Coronary artery (tissue), 2 donors: ENCODE measurements at regions not wholly inside any gene's neighbourhood (a gene's known extent, or its start where the extent isn't known, plus 50 kb on each side); places are given as distances from the start of the nearest gene placed in this dataset.

ENCODE experiments used
- DNase-seq: peaks from one replicate; pipeline ENCODE4 v3.0.0-alpha.2; 2017; ENCODE audit warnings: low spot score
- H3K27ac ChIP-seq, 2 donors: fragments of 200-600 bp; sonication (generic); one replicate each; pipeline ENCODE4 v1.5.1; 2016 to 2019
- H3K4me3 ChIP-seq: fragments of 200-600 bp; sonication (generic); 2 replicates; pipeline ENCODE4 v1.5.1; 2016; ENCODE audit warnings: mild to moderate bottlenecking, moderate library complexity
- CTCF ChIP-seq: fragments of 200-600 bp; sonication (generic); IDR thresholded peaks from one replicate; pipeline ENCODE4 v1.5.1; 2019; ENCODE audit warnings: antibody characterized with exemption

- Histone ChIP-seq H3K4me3 (no peak overlapping the region), H3K27ac (no peak overlapping the region)
- no peak for DNase-seq
- no peak for TF ChIP-seq CTCF
These were observed 167.1 kb downstream of the RPRM start for GRCh38 chr2:153311432-153311831.

- Histone ChIP-seq H3K27ac (no peak overlapping the region), H3K4me3 (no peak overlapping the region)
- DNase-seq = no peak
- no peak for TF ChIP-seq CTCF
These were observed 170.1 kb downstream of the RPRM start for GRCh38 chr2:153308466-153308865.

GRCh38 chr2:153307223-153307622 lies 171.3 kb downstream of the RPRM start:
- Histone ChIP-seq H3K27ac (no peak overlapping the region), H3K4me3 (no peak overlapping the region)
- no peak for TF ChIP-seq CTCF
- DNase-seq = no peak

DNA sequence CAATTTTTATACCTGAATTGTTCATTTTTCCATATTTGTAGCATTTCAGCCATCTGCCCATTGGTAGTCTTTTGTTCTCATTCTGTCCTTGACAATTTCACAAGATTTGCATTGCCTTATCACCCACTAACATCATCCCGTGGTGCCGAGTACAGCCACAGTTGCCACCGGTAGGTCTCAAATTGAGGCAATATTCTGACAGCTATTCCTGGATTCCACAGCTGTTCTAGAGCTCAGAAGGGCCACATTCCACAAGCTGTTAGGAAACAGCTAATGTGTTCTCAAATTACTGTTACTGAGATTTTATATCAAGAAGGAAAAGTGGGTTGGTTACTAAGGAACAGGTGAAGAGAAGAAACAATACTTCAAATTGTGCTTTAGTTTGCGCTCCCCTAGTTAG lies 178.8 kb downstream of the RPRM start:
- TF ChIP-seq CTCF = no peak
- H3K27ac ChIP-seq = no peak overlapping the region
- H3K4me3 ChIP-seq = no peak overlapping the region
- no peak for DNase-seq

- no peak for DNase-seq
- no peak for TF ChIP-seq CTCF
- Histone ChIP-seq H3K27ac (no peak overlapping the region), H3K4me3 (no peak overlapping the region)
These were observed 179.3 kb downstream of the RPRM start for GRCh38 chr2:153299217-153299616.

DNA sequence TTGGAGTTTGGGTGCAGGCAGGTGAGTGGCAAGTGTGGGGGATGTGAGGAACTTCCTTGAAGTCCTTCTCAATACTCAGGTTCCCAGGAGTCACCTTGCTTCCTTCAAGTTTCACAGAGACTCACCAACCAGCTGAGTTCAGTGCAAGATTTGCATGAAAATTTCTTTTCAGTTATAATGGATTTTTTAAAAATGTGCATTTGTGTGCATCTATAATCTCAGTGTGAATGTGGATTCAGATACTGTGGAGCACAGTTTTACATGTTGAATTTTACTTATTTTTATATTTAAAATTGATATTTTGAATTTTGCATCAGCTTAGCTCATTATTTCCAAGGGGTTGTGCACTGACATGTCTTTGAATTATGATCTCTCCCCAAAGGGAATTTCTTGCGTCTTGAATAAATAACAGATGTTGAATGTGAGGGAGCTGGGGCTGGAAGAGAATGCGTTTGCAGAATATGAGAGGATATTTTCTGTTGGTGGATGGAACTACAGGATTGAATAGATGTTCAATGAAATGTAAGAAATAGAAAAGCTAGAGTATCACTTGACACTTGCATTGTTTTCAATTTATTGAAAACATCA lies 184.3 kb downstream of the RPRM start:
- no peak for DNase-seq
- H3K4me3 ChIP-seq = no peak overlapping the region
- no peak for TF ChIP-seq CTCF
- H3K27ac ChIP-seq = no peak overlapping the region

DNA sequence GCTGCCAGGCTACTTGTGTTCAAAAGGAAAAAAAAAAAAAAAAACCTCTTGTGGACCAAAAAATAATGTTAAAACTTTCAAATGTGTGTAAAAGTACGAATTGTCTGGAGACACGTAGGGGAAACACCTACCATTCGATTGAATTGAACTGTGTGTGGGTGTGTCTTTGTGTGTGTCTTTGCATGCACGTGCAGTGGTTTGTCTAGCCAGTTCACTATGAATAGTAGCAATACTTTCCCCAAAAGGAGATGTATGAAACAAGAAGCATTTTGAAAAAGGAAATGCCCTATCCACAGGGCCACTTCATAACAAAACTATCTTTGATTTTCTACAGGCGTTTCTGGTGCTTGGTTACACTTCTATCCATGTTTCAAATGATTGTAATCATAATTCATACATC lies 186.8 kb downstream of the RPRM start:
- no peak overlapping the region for H3K27ac ChIP-seq
- no peak overlapping the region for H3K4me3 ChIP-seq
- no peak for DNase-seq
- no peak for TF ChIP-seq CTCF
